Activated CD8-positive, alpha-beta T cell treated with anti-CD3 and anti-CD28 coated beads for 36 hours (primary cell): ENCODE measurements at regions not wholly inside any gene's neighbourhood (a gene's known extent, or its start where the extent isn't known, plus 50 kb on each side); places are given as distances from the start of the nearest gene placed in this dataset.
A peak's percentile ranks its signal among the peaks of the same experiment; 100 is the strongest.

ENCODE experiments used
- ATAC-seq: fragments of 200-7000 bp; cut with Tn5 transposase; one replicate; pipeline ENCODE4 v1.10.0; 2021; ENCODE audit warnings: mild to moderate bottlenecking, moderate library complexity
- CTCF ChIA-PET: fragments of 350-600 bp; sonication (Branson Sonifier 250); formaldehyde crosslinking; loops from one replicate; lab custom pipeline; 2021; ENCODE audit warnings: antibody characterized with exemption; lab: Charles Lee
- POLR2A ChIA-PET: fragments of 350-600 bp; sonication (Branson Sonifier 250); formaldehyde crosslinking; loops from one replicate; lab custom pipeline; 2021; ENCODE audit warnings: antibody characterized with exemption; lab: Charles Lee
- DNase-seq: peaks from one replicate; pipeline ENCODE4 v3.0.0-alpha.2; 2020
- H3K27ac Mint-ChIP-seq: one replicate; pipeline ENCODE4 v1.8.0; 2021; ENCODE audit warnings: mild to moderate bottlenecking, mixed read lengths
- H3K27me3 Mint-ChIP-seq: one replicate; pipeline ENCODE4 v1.8.0; 2021; ENCODE audit warnings: mixed read lengths
- H3K36me3 Mint-ChIP-seq: one replicate; pipeline ENCODE4 v1.8.0; 2021; ENCODE audit warnings: low read depth, mixed read lengths
- H3K4me1 Mint-ChIP-seq: one replicate; pipeline ENCODE4 v1.8.0; 2021; ENCODE audit warnings: low read depth, mixed read lengths
- H3K4me3 Mint-ChIP-seq: one replicate; pipeline ENCODE4 v1.8.0; 2021; ENCODE audit warnings: mild to moderate bottlenecking, moderate library complexity, mixed read lengths
- H3K9me3 Mint-ChIP-seq: one replicate; pipeline ENCODE4 v1.8.0; 2021; ENCODE audit warnings: mixed read lengths
- intact Hi-C: fragments of 100-400 bp; cut with micrococcal nuclease; formaldehyde crosslinking; loops from one replicate; pipeline ENCODE4 v1.10.0; 2022
- TF ChIP-seq, protein P1 (sequence below): fragments of 200-600 bp; IDR thresholded peaks from one replicate; pipeline ENCODE4 v1.8.0; 2022; ENCODE audit warnings: antibody characterized with exemption, mild to moderate bottlenecking

DNA sequence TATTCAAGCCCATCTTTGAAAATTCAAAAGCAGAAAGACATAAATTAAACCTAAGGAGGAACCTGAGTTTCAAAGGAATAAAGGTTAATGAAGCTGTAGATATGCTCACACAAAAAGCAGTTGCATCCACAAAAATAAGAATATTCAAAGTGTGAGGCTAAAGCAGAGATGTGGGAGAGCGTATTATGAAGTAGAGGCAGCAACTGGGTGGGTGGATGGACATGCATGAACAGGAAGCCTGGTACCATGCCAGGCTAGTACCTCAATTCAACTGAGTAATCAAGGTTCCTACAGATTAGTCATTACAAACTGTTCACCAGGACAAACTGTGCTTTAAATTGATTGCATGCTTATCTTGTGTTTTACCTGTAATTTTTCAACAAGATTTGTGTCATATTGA is 330.0 kb upstream of the PKDCC start:
- Mint-ChIP-seq H3K4me3 (no peak overlapping the region), H3K4me1 (peaks cover 5% of the 10 kb centered on the region), H3K36me3 (no peaks in the 10 kb centered on the region), H3K9me3 (no peaks in the 10 kb centered on the region), H3K27me3 (no peaks in the 10 kb centered on the region), H3K27ac (no peak overlapping the region)
- TF ChIP-seq, protein P1, sequence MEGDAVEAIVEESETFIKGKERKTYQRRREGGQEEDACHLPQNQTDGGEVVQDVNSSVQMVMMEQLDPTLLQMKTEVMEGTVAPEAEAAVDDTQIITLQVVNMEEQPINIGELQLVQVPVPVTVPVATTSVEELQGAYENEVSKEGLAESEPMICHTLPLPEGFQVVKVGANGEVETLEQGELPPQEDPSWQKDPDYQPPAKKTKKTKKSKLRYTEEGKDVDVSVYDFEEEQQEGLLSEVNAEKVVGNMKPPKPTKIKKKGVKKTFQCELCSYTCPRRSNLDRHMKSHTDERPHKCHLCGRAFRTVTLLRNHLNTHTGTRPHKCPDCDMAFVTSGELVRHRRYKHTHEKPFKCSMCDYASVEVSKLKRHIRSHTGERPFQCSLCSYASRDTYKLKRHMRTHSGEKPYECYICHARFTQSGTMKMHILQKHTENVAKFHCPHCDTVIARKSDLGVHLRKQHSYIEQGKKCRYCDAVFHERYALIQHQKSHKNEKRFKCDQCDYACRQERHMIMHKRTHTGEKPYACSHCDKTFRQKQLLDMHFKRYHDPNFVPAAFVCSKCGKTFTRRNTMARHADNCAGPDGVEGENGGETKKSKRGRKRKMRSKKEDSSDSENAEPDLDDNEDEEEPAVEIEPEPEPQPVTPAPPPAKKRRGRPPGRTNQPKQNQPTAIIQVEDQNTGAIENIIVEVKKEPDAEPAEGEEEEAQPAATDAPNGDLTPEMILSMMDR, result no peak
- POLR2A ChIA-PET, result no interaction called here
- ATAC-seq, result no peak
- peak; percentile 6 for DNase-seq
- CTCF ChIA-PET, result no interaction called here
- intact Hi-C loops, result no loop called here

DNA sequence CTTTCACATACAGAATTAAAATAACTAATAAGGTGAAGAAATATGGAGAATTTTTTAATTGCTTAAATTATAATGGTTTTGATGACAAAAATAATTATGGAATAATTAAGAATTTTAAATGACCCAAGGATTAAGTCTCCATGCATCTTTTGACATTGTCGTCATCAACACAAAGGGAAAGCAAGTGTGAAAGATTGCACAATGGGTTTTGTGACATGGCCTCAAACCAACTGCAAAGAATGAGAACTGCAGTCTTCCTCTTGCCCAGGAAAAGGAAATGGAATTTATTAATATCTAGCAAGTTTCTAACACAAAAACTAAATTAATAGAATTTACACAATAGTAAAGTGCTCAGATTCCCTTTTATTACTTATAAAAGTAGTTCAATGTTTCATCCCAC is 329.1 kb upstream of the PKDCC start:
- ATAC-seq (no peak), DNase-seq (no peak)
- TF ChIP-seq, protein P1, result no peak
- intact Hi-C loops, result no loop called here
- H3K27me3 Mint-ChIP-seq, result no peaks in the 10 kb centered on the region
- no peak overlapping the region for H3K4me3 Mint-ChIP-seq
- no peaks in the 10 kb centered on the region for H3K36me3 Mint-ChIP-seq
- no peak overlapping the region for H3K27ac Mint-ChIP-seq
- H3K9me3 Mint-ChIP-seq, result no peaks in the 10 kb centered on the region
- ChIA-PET POLR2A (no interaction called here), CTCF (no interaction called here)
- H3K4me1 Mint-ChIP-seq, result peaks cover 5% of the 10 kb centered on the region

DNA sequence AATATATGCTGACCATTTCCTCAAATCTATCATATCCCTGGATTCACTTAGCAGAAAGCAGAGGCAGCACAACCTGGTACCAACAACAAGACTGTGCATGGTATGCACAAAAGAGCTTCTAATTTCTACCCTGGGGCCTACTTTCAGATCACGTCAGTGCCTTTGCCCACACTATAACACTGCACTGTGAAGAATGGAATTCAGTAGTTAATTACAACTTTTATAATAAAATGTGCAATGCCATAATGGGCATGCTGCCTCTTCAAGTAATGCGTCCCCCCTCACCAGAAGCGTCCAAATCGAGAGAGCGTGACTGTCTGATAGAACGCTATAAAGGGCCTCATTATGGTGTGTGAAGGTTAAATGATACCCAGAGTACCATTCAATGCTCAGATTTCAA is 328.1 kb upstream of the PKDCC start:
- ATAC-seq (no peak), DNase-seq (no peak)
- Mint-ChIP-seq H3K27ac (no peak overlapping the region), H3K4me3 (no peak overlapping the region), H3K4me1 (peaks cover 5% of the 10 kb centered on the region), H3K27me3 (no peaks in the 10 kb centered on the region), H3K9me3 (no peaks in the 10 kb centered on the region), H3K36me3 (no peaks in the 10 kb centered on the region)
- ChIA-PET CTCF (interaction anchor here (0.6 kb wide), 1 partner anchor 17 kb away, joined by 3 read pairs; no protein-coding TSS in a partner anchor), POLR2A (no interaction called here)
- intact Hi-C loops, result no loop called here
- TF ChIP-seq, protein P1, result no peak

DNA sequence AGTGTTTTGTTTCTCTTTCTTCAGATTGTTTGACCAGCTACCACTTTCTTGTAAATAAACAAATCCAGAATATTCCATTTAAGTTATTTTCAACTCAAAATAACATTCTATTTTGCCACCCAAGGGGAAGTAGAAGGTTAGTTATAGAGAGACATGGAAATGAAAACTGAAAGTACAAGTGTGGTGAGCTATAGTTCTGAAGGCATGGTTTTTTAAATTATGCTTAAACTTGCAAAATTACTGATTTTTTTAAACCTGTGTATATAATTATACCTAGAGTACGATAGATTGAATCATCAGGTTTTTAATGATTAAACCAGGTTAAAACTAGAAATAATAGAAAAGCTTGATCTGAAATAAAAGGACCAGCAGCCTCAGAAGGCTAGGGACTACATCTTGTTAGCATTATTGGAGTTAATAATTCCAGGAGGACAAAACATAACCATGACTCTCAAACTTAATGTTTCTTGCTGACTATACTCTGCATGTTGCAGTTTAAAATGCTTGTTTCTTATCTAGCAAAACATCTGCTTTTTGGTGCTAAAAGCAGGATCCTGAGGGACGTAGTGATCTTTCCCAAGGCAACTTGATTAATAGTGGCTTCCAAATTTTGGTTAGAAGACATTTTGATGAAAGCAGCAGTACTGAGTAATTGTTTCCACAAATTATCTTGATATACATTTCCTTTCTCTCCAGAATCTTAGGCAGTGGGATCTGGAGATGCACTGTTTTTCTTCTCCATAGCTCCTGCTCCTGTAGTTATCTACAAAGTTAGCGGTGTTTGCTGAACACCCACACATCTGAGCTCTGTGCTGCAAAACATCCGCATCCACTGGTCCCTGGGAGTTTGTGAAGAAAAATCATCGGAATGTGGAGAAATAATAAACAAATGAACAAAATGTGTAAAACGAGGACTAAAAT is 327.2 kb upstream of the PKDCC start:
- H3K36me3 Mint-ChIP-seq, result no peaks in the 10 kb centered on the region
- ATAC-seq, result no peak
- CTCF ChIA-PET, result no interaction called here
- POLR2A ChIA-PET, result interaction anchor here (0.6 kb wide), 1 partner anchor 107 kb away, joined by 3 read pairs; no protein-coding TSS in a partner anchor
- no peak overlapping the region for H3K4me3 Mint-ChIP-seq
- no peaks in the 10 kb centered on the region for H3K27me3 Mint-ChIP-seq
- TF ChIP-seq, protein P1, result no peak
- intact Hi-C loops, result no loop called here
- H3K9me3 Mint-ChIP-seq, result no peaks in the 10 kb centered on the region
- no peak for DNase-seq
- H3K27ac Mint-ChIP-seq, result no peak overlapping the region
- H3K4me1 Mint-ChIP-seq, result peaks cover 5% of the 10 kb centered on the region

DNA sequence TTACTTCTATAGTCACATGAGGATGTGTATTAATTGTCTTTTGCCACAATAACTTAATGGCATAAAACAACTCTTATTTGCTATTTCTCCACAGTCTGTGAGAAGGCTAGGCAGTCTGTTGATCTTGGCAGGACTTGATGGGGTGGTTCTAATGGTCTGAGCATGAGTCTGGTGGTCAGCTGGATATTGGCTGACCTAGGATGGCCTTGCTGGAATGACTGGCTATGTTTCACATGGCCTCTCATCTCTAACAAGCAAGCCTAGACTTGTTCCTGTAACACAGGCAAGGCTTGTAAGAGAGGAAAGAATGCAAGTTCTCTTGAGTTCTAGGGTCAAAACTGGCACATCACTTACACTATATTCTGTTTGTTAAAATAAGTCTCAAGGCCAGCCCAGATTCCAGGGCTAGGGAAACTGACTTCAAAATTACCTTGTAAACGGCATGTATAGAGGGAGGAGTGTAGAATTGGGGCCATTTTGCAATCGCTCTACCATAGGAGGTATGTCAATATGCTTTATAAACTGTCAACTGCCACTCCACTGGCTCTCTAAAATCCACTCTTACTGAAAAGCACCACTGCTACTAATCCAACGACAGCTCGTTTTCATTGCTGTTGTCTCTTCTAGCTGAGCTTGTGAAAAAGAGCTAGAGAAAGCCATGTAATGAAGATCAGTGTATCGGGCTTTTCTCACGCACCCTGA is 325.0 kb upstream of the PKDCC start:
- POLR2A ChIA-PET, result no interaction called here
- Mint-ChIP-seq H3K27me3 (no peaks in the 10 kb centered on the region), H3K27ac (no peak overlapping the region), H3K4me1 (peaks cover 1% of the 10 kb centered on the region), H3K9me3 (no peaks in the 10 kb centered on the region), H3K36me3 (no peaks in the 10 kb centered on the region), H3K4me3 (no peak overlapping the region)
- DNase-seq (no peak), ATAC-seq (no peak)
- TF ChIP-seq, protein P1, result no peak
- CTCF ChIA-PET, result interaction anchor here (1.0 kb wide), 1 partner anchor 9 kb away, joined by 3 read pairs; no protein-coding TSS in a partner anchor
- intact Hi-C loops, result no loop called here
